ENCODE measurements at regions not wholly inside any gene's neighbourhood (a gene's known extent, or its start where the extent isn't known, plus 50 kb on each side); places are given as distances from the start of the nearest gene placed in this dataset.
A peak's percentile ranks its signal among the peaks of the same experiment; 100 is the strongest.

DNA sequence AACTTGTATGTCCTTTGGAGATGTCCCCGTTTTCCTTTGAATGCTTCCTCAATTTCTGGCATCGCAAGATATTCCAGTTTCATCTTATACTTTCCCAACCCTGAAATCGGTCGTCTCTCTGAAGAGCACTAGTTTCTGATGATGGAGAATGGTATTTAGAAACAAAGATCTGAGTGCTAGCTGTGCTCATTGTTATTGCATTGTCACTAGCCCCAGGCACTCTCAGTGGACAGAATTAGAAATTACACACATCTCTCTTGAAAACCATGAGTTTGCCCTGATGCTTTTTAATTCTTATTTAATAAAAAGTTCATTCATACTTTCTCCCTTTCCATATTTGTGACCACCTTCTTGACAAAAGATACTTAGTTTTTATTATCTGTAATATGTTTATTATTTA lies 67.7 kb downstream of the C9orf152 start:
- H3K27ac ChIP-seq = no peak overlapping the region
- 83 to 100% (median 93%) methylated on average over 1 to 4 of the region's 4 CpGs; no CpG with 5 or more reads in 1 of the 10 experiments for WGBS, 10 experiments
- in situ Hi-C loops (cut with MboI; ENCODE audit: low pct_unique_long_range_greater_than_20kb in 2 of 9, low sequenced_read_pairs in 9 of 9, unreplicated experiment in 9 of 9) = loop anchor here in 1 of 9 experiments (25.0 kb wide), 1 partner anchor 553 kb away; no protein-coding TSS in a partner anchor

DNA sequence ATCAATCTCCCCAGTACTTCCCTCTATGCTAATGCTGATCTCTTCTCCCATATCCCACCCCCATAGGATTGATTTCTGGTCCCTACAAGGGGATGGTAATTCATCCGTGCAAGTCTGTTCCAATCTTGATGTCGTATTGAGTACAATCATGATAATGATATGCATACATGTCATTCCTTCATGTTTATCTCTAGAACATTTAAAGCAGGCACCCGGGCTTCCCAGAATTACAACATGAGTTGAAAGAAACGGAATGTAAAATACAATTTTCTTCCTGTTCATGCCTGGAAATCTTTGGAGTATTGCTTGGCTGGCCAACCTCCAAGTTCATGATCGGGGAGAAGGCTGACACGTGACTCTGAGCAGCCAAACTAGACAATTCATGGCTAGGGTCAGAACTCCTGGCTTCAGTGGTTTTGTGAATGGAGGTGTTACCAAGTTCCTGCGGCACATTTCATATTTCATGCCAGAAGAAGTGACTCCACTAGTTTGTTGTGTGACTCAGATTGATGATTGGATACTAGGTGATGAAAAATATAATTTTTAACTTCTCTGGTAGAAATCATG lies 66.6 kb downstream of the C9orf152 start:
- Histone ChIP-seq H3K27ac (no peak overlapping the region), H3K4me1 (replicated peaks in 1 of 2) (peaks cover 3 to 5% of the 10 kb centered on the region in 2 donors), H3K4me3 (no peak overlapping the region)
- in situ Hi-C loops (cut with MboI; ENCODE audit: low pct_unique_long_range_greater_than_20kb in 2 of 9, low sequenced_read_pairs in 9 of 9, unreplicated experiment in 9 of 9) = loop anchor here in 1 of 9 experiments (25.0 kb wide), 1 partner anchor 554 kb away; no protein-coding TSS in a partner anchor
- peak in 3 of 8 experiments; percentile 44 to 82 (median 70) for ATAC-seq (replicated peaks in 6 of 8)
- WGBS, 10 experiments = 0 to 100% (median 61%) methylated on average over 1 to 6 of the region's 7 CpGs; no CpG with 5 or more reads in 2 of the 10 experiments

More for the DNA sequence above, 67.7 kb downstream of the C9orf152 start:
- no peak for ATAC-seq (replicated peaks in 6 of 8)
- Histone ChIP-seq H3K4me3 (no peak overlapping the region), H3K4me1 (replicated peaks in 1 of 2) (peaks cover 3 to 5% of the 10 kb centered on the region in 2 donors)

DNA sequence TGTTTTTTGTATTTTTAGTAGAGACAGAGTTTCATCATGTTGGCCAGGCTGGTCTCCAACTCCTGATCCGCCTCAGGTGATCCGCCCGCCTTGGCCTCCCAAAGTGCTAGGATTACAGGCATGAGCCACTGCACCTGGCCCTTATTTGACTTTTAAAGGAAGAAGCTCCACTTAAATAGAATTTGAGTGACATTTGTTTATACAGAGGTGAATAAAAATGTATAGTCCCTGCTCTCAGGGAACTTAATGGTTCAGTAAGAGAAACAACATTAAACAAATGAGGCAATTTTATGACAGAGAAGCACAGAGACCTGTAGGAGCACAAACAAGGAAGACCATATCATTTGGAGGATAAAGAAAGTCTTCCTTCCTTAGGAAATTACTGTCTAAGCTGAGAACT lies 65.7 kb downstream of the C9orf152 start:
- Histone ChIP-seq H3K4me1 (replicated peaks in 1 of 2) (peaks cover 3 to 5% of the 10 kb centered on the region in 2 donors), H3K27ac (no peak overlapping the region), H3K4me3 (no peak overlapping the region)
- WGBS, 10 experiments = 94 to 100% (median 100%) methylated on average over 1 to 3 of the region's 3 CpGs; no CpG with 5 or more reads in 3 of the 10 experiments
- ATAC-seq (replicated peaks in 6 of 8) = no peak
- in situ Hi-C loops (cut with MboI; ENCODE audit: low pct_unique_long_range_greater_than_20kb in 2 of 9, low sequenced_read_pairs in 9 of 9, unreplicated experiment in 9 of 9) = loop anchor here in 1 of 9 experiments (25.0 kb wide), 1 partner anchor 555 kb away; no protein-coding TSS in a partner anchor

DNA sequence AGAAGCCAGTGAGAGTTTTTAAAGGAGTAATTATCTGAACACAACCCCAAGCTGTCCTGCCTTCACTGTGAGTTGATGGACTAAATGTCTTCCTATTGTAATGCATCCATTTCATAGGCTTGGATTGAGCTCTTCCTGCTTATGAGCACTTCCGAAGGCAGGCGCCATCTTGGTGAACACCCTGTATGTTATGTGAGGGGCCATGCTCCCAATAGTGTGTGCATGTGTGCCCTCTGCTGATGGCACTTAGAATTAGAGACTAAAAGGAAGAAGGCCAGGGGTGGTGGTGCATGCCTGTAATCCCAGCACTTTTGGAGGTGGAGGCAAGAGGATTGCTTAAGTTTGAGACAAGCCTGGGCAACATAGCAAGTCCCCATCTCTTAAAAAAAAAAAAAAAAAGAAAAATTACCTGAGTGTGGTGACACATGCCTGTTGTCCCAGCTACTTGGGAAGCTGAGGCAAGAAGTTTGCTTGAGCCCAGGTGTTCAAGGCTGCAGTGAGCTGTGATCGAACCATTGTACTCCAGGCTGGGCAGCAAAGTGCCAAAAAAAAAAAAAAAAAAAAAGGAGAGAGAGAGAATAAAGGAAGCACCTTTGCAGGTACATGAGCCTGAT lies 65.0 kb downstream of the C9orf152 start:
- in situ Hi-C loops (cut with MboI; ENCODE audit: low pct_unique_long_range_greater_than_20kb in 2 of 9, low sequenced_read_pairs in 9 of 9, unreplicated experiment in 9 of 9) = loop anchor here in 1 of 9 experiments (25.0 kb wide), 1 partner anchor 556 kb away; no protein-coding TSS in a partner anchor

DNA sequence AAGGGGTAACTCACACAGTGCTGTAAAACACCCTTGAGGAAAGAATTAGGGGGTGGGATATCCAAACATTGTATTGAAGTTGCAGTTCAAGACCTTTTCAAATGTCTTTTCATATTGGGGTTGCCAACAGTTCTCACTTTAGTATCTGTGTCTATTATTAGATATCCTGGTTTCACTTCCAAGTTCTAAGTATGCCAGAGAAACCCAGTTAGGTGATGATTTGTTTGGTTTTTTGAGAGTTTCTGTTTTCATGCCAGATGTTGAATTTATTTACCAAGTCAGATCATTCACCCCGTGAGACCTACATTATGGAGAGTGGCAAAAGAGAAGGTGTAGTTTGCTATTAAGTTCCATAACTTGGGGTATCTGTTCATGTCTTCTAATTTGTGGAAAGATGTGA lies 64.5 kb downstream of the C9orf152 start:
- Histone ChIP-seq H3K27ac (no peak overlapping the region), H3K4me3 (no peak overlapping the region), H3K4me1 (replicated peaks in 1 of 2) (peaks cover 3 to 5% of the 10 kb centered on the region in 2 donors)
- WGBS, 10 experiments = 67 to 100% (median 100%) methylated on average over 1 of the region's 1 CpG; no CpG with 5 or more reads in 2 of the 10 experiments
- in situ Hi-C loops (cut with MboI; ENCODE audit: low pct_unique_long_range_greater_than_20kb in 2 of 9, low sequenced_read_pairs in 9 of 9, unreplicated experiment in 9 of 9) = loop anchor here in 1 of 9 experiments (25.0 kb wide), 1 partner anchor 556 kb away; no protein-coding TSS in a partner anchor
- ATAC-seq (replicated peaks in 6 of 8) = no peak

More for the DNA sequence above, 65.0 kb downstream of the C9orf152 start:
- no peak overlapping the region for H3K27ac ChIP-seq
- H3K4me3 ChIP-seq = no peak overlapping the region
- peak in 3 of 8 experiments; percentile 11 to 39 (median 27) for ATAC-seq (replicated peaks in 6 of 8)
- H3K4me1 ChIP-seq (replicated peaks in 1 of 2) = peaks cover 3 to 5% of the 10 kb centered on the region in 2 donors
- whole genome bisulfite sequencing, 10 experiments = 60 to 100% (median 85%) methylated on average over 1 to 2 of the region's 3 CpGs; no CpG with 5 or more reads in 2 of the 10 experiments

DNA sequence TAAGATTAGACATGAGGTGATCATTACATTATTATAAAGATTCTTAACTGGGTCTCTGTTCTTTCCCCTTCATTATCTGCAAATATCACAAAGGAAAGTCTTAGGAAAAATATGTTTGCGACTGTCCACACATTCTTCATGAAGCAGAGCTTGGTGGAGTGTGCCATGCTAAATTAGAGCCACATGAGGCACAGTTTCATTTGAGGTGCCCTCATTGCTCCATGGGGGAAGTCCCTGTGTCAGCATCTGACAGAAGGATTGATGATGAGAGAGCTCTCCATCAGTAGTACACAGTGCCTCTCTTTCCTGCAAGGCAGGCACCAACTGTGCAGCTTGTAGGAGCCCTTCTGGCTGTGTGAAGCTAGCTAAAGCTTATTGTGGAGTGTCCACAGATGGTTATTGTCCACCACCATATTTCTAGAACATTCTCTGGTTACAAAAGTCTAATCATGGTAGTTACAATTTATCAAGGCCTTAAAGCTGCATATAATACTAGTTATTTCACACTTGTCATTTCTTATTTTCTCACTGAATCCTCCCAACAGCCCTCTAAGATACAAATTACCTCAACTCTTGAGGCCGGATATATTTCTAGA lies 63.9 kb downstream of the C9orf152 start:
- H3K27ac ChIP-seq = no peak overlapping the region
- 70 to 100% (median 96%) methylated on average over 1 to 2 of the region's 2 CpGs; no CpG with 5 or more reads in 3 of the 10 experiments for WGBS, 10 experiments
- peaks cover 3 to 8% of the 10 kb centered on the region in 2 donors for H3K4me1 ChIP-seq (replicated peaks in 1 of 2)
- ATAC-seq (replicated peaks in 6 of 8) = peak in 5 of 8 experiments; percentile 29 to 72 (median 54)
- in situ Hi-C loops (cut with MboI; ENCODE audit: low pct_unique_long_range_greater_than_20kb in 2 of 9, low sequenced_read_pairs in 9 of 9, unreplicated experiment in 9 of 9) = loop anchor here in 1 of 9 experiments (25.0 kb wide), 1 partner anchor 557 kb away; no protein-coding TSS in a partner anchor
- H3K4me3 ChIP-seq = no peak overlapping the region

DNA sequence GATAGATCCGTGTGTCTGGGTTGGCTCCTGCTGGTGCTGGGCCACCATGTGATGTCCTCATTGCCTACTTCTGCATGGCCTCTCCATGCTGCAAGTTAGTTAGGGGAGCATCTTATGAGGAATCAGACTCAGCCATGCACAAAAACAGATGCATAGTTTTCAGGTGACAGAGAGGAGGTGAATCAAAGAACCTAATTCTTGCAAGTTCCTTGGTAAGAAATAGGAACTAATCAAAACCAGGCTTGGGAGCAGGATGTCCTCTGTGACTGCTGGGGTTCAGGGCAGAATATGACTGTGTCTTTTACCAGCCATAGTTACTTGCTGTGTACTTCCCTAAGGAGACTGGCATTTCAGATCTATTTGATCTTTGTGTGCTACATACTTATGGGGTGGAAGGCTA lies 61.6 kb downstream of the C9orf152 start:
- H3K4me3 ChIP-seq = no peak overlapping the region
- no peak for ATAC-seq (replicated peaks in 6 of 8)
- H3K4me1 ChIP-seq (replicated peaks in 1 of 2) = peaks cover 3 to 9% of the 10 kb centered on the region in 2 donors
- in situ Hi-C loops (cut with MboI; ENCODE audit: low pct_unique_long_range_greater_than_20kb in 2 of 9, low sequenced_read_pairs in 9 of 9, unreplicated experiment in 9 of 9) = loop anchor here in 1 of 9 experiments (25.0 kb wide), 1 partner anchor 559 kb away; no protein-coding TSS in a partner anchor
- WGBS, 10 experiments = 80 to 88% (median 86%) methylated on average over 1 of the region's 1 CpG; no CpG with 5 or more reads in 7 of the 10 experiments
- H3K27ac ChIP-seq = no peak overlapping the region

DNA sequence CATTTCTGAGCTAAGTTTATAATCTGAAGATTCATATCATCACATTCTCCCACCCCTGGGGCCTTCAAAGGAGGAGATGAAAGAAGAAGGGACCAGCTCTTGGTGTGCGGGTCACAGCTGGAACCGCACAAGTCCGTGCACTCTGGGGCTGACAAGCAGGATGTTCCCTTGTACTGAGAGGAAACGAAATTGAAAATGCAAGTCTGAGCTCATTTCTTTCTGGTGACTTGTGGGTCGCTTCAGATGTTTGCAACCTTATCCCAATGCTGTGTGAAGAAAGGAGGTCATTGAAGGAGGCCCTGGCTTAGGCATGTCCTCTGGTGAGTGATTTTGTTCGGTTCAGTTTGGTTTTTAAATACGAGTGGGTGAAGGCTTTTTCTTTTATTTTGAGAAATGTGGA lies 59.6 kb downstream of the C9orf152 start:
- Histone ChIP-seq H3K4me3 (no peak overlapping the region), H3K27ac (no peak overlapping the region), H3K4me1 (replicated peaks in 1 of 2) (peaks cover 3 to 9% of the 10 kb centered on the region in 2 donors)
- WGBS, 10 experiments = 0 to 94% (median 67%) methylated on average over 1 to 7 of the region's 7 CpGs; no CpG with 5 or more reads in 1 of the 10 experiments
- ATAC-seq (replicated peaks in 6 of 8) = peak in 2 of 8 experiments; percentile 75 to 81
- in situ Hi-C loops (cut with MboI; ENCODE audit: low pct_unique_long_range_greater_than_20kb in 2 of 9, low sequenced_read_pairs in 9 of 9, unreplicated experiment in 9 of 9) = loop anchor here in 1 of 9 experiments (25.0 kb wide), 1 partner anchor 561 kb away; no protein-coding TSS in a partner anchor

DNA sequence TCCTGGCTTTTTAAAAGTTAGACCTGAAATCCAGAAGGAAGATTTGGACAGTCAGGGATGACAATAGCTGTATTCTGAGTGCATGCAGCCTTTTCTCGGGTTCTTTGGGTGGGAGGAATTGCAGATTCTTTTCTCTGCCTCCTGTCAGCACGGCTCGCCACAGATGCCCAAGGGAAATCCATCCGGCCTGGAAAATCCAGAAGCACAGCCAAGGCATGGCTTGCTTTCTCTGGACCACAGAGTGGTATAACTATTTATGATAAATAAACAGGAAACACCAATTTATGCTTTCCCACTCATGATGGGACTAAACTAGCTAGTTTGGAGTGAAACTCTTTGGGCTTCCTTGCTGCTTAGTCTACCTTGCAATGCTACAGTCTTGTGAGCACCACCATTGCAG lies 59.1 kb downstream of the C9orf152 start:
- no peak overlapping the region for H3K27ac ChIP-seq
- in situ Hi-C loops (cut with MboI; ENCODE audit: low pct_unique_long_range_greater_than_20kb in 2 of 9, low sequenced_read_pairs in 9 of 9, unreplicated experiment in 9 of 9) = loop anchor here in 1 of 9 experiments (25.0 kb wide), 1 partner anchor 562 kb away; no protein-coding TSS in a partner anchor
- 0 to 96% (median 39%) methylated on average over 1 to 4 of the region's 4 CpGs; no CpG with 5 or more reads in 2 of the 10 experiments for WGBS, 10 experiments
- H3K4me3 ChIP-seq = no peak overlapping the region
- peak in 3 of 8 experiments; percentile 54 to 73 (median 57) for ATAC-seq (replicated peaks in 6 of 8)
- peaks cover 3 to 8% of the 10 kb centered on the region in 2 donors for H3K4me1 ChIP-seq (replicated peaks in 1 of 2)

Measured in motor neuron (in vitro differentiated cells).